ENCODE measurements at regions not wholly inside any gene's neighbourhood (a gene's known extent, or its start where the extent isn't known, plus 50 kb on each side); places are given as distances from the start of the nearest gene placed in this dataset.

GRCh38 chr9:90539286-90539685 lies 103.3 kb downstream of the DIRAS2 start:
- Histone ChIP-seq H3K4me3 (ENCODE audit: insufficient read depth in 1 of 2, low read depth in 1 of 2, low read length in 2 of 2) (no peak overlapping the region), H3K14ac (ENCODE audit: low read length in 2 of 2) (no peak overlapping the region), H3K23ac (ENCODE audit: low read length in 2 of 2) (no peak overlapping the region), H3K36me3 (ENCODE audit: control insufficient read depth in 1 of 2, insufficient read depth in 2 of 2, low read depth in 1 of 2, low read length in 2 of 2) (no peaks in the 10 kb centered on the region), H3K4me2 (ENCODE audit: low read length, poor library complexity, severe bottlenecking) (no peak overlapping the region), H3K9ac (ENCODE audit: low read length) (no peak overlapping the region), H2AFZ (ENCODE audit: low read depth, low read length) (no peak overlapping the region), H3K4ac (ENCODE audit: low read depth in 1 of 2, low read length in 2 of 2) (no peak overlapping the region), H2BK5ac (ENCODE audit: low read depth, low read length, poor library complexity, severe bottlenecking) (no peak overlapping the region), H2BK120ac (ENCODE audit: low read depth, low read length) (no peak overlapping the region), H4K91ac (ENCODE audit: low read length) (no peak overlapping the region), H3K79me1 (replicated peaks; ENCODE audit: low read length, poor library complexity, severe bottlenecking) (no peaks in the 10 kb centered on the region), H2BK12ac (ENCODE audit: low read length in 2 of 2) (no peak overlapping the region), H3K9me3 (ENCODE audit: control insufficient read depth, low read length) (no peaks in the 10 kb centered on the region), H4K8ac (ENCODE audit: low read length) (no peak overlapping the region), H2BK15ac (ENCODE audit: low read depth, poor library complexity, severe bottlenecking) (no peak overlapping the region), H3K4me1 (ENCODE audit: control insufficient read depth, insufficient read depth, low read depth, low read length) (no peaks in the 10 kb centered on the region), H3K27ac (ENCODE audit: low read length, poor library complexity, severe bottlenecking) (no peak overlapping the region), H3K18ac (ENCODE audit: low read depth in 1 of 2, low read length in 2 of 2) (no peak overlapping the region), H2AK5ac (ENCODE audit: low read length, severe bottlenecking) (no peak overlapping the region), H3K27me3 (ENCODE audit: control insufficient read depth in 1 of 2, insufficient read depth in 1 of 2, low read length in 2 of 2) (no peaks in the 10 kb centered on the region)
- no peak for DNase-seq

- no CpG with 5 or more reads among the region's 1 CpG for WGBS
Observed at GRCh38 chr9:90540734-90541133, 101.9 kb downstream of the DIRAS2 start.

GRCh38 chr9:90544488-90544887 lies 98.1 kb downstream of the DIRAS2 start:
- H3K79me1 ChIP-seq (replicated peaks; ENCODE audit: low read length, poor library complexity, severe bottlenecking), result no peaks in the 10 kb centered on the region
- H2BK15ac ChIP-seq (ENCODE audit: low read depth, poor library complexity, severe bottlenecking), result no peak overlapping the region
- no peak overlapping the region for H2BK120ac ChIP-seq (ENCODE audit: low read depth, low read length)
- no peak overlapping the region for H3K23ac ChIP-seq (ENCODE audit: low read length in 2 of 2)
- no peaks in the 10 kb centered on the region for H3K4me1 ChIP-seq (ENCODE audit: control insufficient read depth, insufficient read depth, low read depth, low read length)
- no peak overlapping the region for H4K91ac ChIP-seq (ENCODE audit: low read length)
- H3K27ac ChIP-seq (ENCODE audit: low read length, poor library complexity, severe bottlenecking), result no peak overlapping the region
- H2AK5ac ChIP-seq (ENCODE audit: low read length, severe bottlenecking), result no peak overlapping the region
- H2BK5ac ChIP-seq (ENCODE audit: low read depth, low read length, poor library complexity, severe bottlenecking), result no peak overlapping the region
- H4K8ac ChIP-seq (ENCODE audit: low read length), result no peak overlapping the region
- H3K14ac ChIP-seq (ENCODE audit: low read length in 2 of 2), result no peak overlapping the region
- H3K4me3 ChIP-seq (ENCODE audit: insufficient read depth in 1 of 2, low read depth in 1 of 2, low read length in 2 of 2), result no peak overlapping the region
- H3K18ac ChIP-seq (ENCODE audit: low read depth in 1 of 2, low read length in 2 of 2), result no peak overlapping the region
- DNase-seq, result no peak
- no peak overlapping the region for H3K4ac ChIP-seq (ENCODE audit: low read depth in 1 of 2, low read length in 2 of 2)
- no peak overlapping the region for H2BK12ac ChIP-seq (ENCODE audit: low read length in 2 of 2)
- H3K9me3 ChIP-seq (ENCODE audit: control insufficient read depth, low read length), result peaks cover 8% of the 10 kb centered on the region
- WGBS, result 88% methylated on average over 2 of the region's 2 CpGs
- H3K9ac ChIP-seq (ENCODE audit: low read length), result no peak overlapping the region
- H3K36me3 ChIP-seq (ENCODE audit: control insufficient read depth in 1 of 2, insufficient read depth in 2 of 2, low read depth in 1 of 2, low read length in 2 of 2), result no peaks in the 10 kb centered on the region
- H3K4me2 ChIP-seq (ENCODE audit: low read length, poor library complexity, severe bottlenecking), result no peak overlapping the region
- H3K27me3 ChIP-seq (ENCODE audit: control insufficient read depth in 1 of 2, insufficient read depth in 1 of 2, low read length in 2 of 2), result no peaks in the 10 kb centered on the region
- no peak overlapping the region for H2AFZ ChIP-seq (ENCODE audit: low read depth, low read length)

More at GRCh38 chr9:90540734-90541133, 101.9 kb downstream of the DIRAS2 start:
- Histone ChIP-seq H2BK12ac (ENCODE audit: low read length in 2 of 2) (no peak overlapping the region), H2BK120ac (ENCODE audit: low read depth, low read length) (no peak overlapping the region), H4K8ac (ENCODE audit: low read length) (no peak overlapping the region), H3K79me1 (replicated peaks; ENCODE audit: low read length, poor library complexity, severe bottlenecking) (no peaks in the 10 kb centered on the region), H3K9me3 (ENCODE audit: control insufficient read depth, low read length) (no peaks in the 10 kb centered on the region), H3K4ac (ENCODE audit: low read depth in 1 of 2, low read length in 2 of 2) (no peak overlapping the region), H3K18ac (ENCODE audit: low read depth in 1 of 2, low read length in 2 of 2) (no peak overlapping the region), H2AFZ (ENCODE audit: low read depth, low read length) (no peak overlapping the region), H3K27me3 (ENCODE audit: control insufficient read depth in 1 of 2, insufficient read depth in 1 of 2, low read length in 2 of 2) (no peaks in the 10 kb centered on the region), H3K9ac (ENCODE audit: low read length) (no peak overlapping the region), H3K27ac (ENCODE audit: low read length, poor library complexity, severe bottlenecking) (no peak overlapping the region), H2BK15ac (ENCODE audit: low read depth, poor library complexity, severe bottlenecking) (no peak overlapping the region), H2BK5ac (ENCODE audit: low read depth, low read length, poor library complexity, severe bottlenecking) (no peak overlapping the region), H2AK5ac (ENCODE audit: low read length, severe bottlenecking) (no peak overlapping the region), H3K14ac (ENCODE audit: low read length in 2 of 2) (no peak overlapping the region), H4K91ac (ENCODE audit: low read length) (no peak overlapping the region), H3K36me3 (ENCODE audit: control insufficient read depth in 1 of 2, insufficient read depth in 2 of 2, low read depth in 1 of 2, low read length in 2 of 2) (no peaks in the 10 kb centered on the region), H3K4me1 (ENCODE audit: control insufficient read depth, insufficient read depth, low read depth, low read length) (no peaks in the 10 kb centered on the region), H3K23ac (ENCODE audit: low read length in 2 of 2) (no peak overlapping the region), H3K4me2 (ENCODE audit: low read length, poor library complexity, severe bottlenecking) (no peak overlapping the region), H3K4me3 (ENCODE audit: insufficient read depth in 1 of 2, low read depth in 1 of 2, low read length in 2 of 2) (no peak overlapping the region)
- DNase-seq, result no peak

GRCh38 chr9:90546200-90546599 lies 96.4 kb downstream of the DIRAS2 start:
- no peak overlapping the region for H2BK12ac ChIP-seq (ENCODE audit: low read length in 2 of 2)
- WGBS, result 0% methylated on average over 5 of the region's 7 CpGs
- no peak overlapping the region for H3K18ac ChIP-seq (ENCODE audit: low read depth in 1 of 2, low read length in 2 of 2)
- no peak overlapping the region for H2BK15ac ChIP-seq (ENCODE audit: low read depth, poor library complexity, severe bottlenecking)
- DNase-seq, result peak; percentile 90
- H4K8ac ChIP-seq (ENCODE audit: low read length), result no peak overlapping the region
- peaks cover 8% of the 10 kb centered on the region for H3K9me3 ChIP-seq (ENCODE audit: control insufficient read depth, low read length)
- H3K23ac ChIP-seq (ENCODE audit: low read length in 2 of 2), result no peak overlapping the region
- no peaks in the 10 kb centered on the region for H3K27me3 ChIP-seq (ENCODE audit: control insufficient read depth in 1 of 2, insufficient read depth in 1 of 2, low read length in 2 of 2)
- H3K4me1 ChIP-seq (ENCODE audit: control insufficient read depth, insufficient read depth, low read depth, low read length), result no peaks in the 10 kb centered on the region
- no peak overlapping the region for H3K4me3 ChIP-seq (ENCODE audit: insufficient read depth in 1 of 2, low read depth in 1 of 2, low read length in 2 of 2)
- peak overlapping the region; percentile 24 for H3K9ac ChIP-seq (ENCODE audit: low read length)
- no peak overlapping the region for H2BK120ac ChIP-seq (ENCODE audit: low read depth, low read length)
- H2BK5ac ChIP-seq (ENCODE audit: low read depth, low read length, poor library complexity, severe bottlenecking), result no peak overlapping the region
- H3K27ac ChIP-seq (ENCODE audit: low read length, poor library complexity, severe bottlenecking), result peak overlapping the region; percentile 84
- H3K14ac ChIP-seq (ENCODE audit: low read length in 2 of 2), result no peak overlapping the region
- H3K79me1 ChIP-seq (replicated peaks; ENCODE audit: low read length, poor library complexity, severe bottlenecking), result no peaks in the 10 kb centered on the region
- H3K4me2 ChIP-seq (ENCODE audit: low read length, poor library complexity, severe bottlenecking), result no peak overlapping the region
- H4K91ac ChIP-seq (ENCODE audit: low read length), result no peak overlapping the region
- H3K36me3 ChIP-seq (ENCODE audit: control insufficient read depth in 1 of 2, insufficient read depth in 2 of 2, low read depth in 1 of 2, low read length in 2 of 2), result no peaks in the 10 kb centered on the region
- H2AFZ ChIP-seq (ENCODE audit: low read depth, low read length), result no peak overlapping the region
- no peak overlapping the region for H2AK5ac ChIP-seq (ENCODE audit: low read length, severe bottlenecking)
- H3K4ac ChIP-seq (ENCODE audit: low read depth in 1 of 2, low read length in 2 of 2), result no peak overlapping the region
